ENCODE measurements at regions not wholly inside any gene's neighbourhood (a gene's known extent, or its start where the extent isn't known, plus 50 kb on each side); places are given as distances from the start of the nearest gene placed in this dataset.
"Not testable (repeated sequence)": the region's sequence is repeated elsewhere in the genome, so short reads cannot be mapped to it uniquely, and the experiment has no call there.

- FAIRE-seq (no peak), DNase-seq (ENCODE audit: insufficient read length, low spot score) (no peak)
These were observed 93.9 kb upstream of the NEK6 start for GRCh38 chr9:124163760-124164255.

- DNase-seq (ENCODE audit: insufficient read length, low spot score) (no peak), FAIRE-seq (no peak)
These were observed 92.9 kb upstream of the NEK6 start for GRCh38 chr9:124164811-124165210.

- no peak for FAIRE-seq
- DNase-seq (ENCODE audit: insufficient read length, low spot score) = no peak
These were observed 83.3 kb upstream of the NEK6 start for GRCh38 chr9:124174433-124174832.

GRCh38 chr9:124177522-124177921 is 80.2 kb upstream of the NEK6 start:
- not testable (repeated sequence) for FAIRE-seq; DNase-seq (ENCODE audit: insufficient read length, low spot score)

- DNase-seq (ENCODE audit: insufficient read length, low spot score) (no peak), FAIRE-seq (no peak)
These were observed 78.3 kb upstream of the NEK6 start for GRCh38 chr9:124179196-124180071.

- FAIRE-seq (no peak), DNase-seq (ENCODE audit: insufficient read length, low spot score) (no peak)
These were observed 77.2 kb upstream of the NEK6 start for GRCh38 chr9:124180557-124180956.

- DNase-seq (ENCODE audit: insufficient read length, low spot score) (no peak), FAIRE-seq (no peak)
These were observed 75.0 kb upstream of the NEK6 start for GRCh38 chr9:124182741-124183140.

- FAIRE-seq (no peak), DNase-seq (ENCODE audit: insufficient read length, low spot score) (no peak)
These were observed 74.0 kb upstream of the NEK6 start for GRCh38 chr9:124183772-124184171.

GRCh38 chr9:124185413-124185812 is 72.3 kb upstream of the NEK6 start:
- no peak for FAIRE-seq
- no peak for DNase-seq (ENCODE audit: insufficient read length, low spot score)

- DNase-seq (ENCODE audit: insufficient read length, low spot score) (no peak), FAIRE-seq (no peak)
These were observed 70.4 kb upstream of the NEK6 start for GRCh38 chr9:124187311-124187710.

- no peak for FAIRE-seq
- DNase-seq (ENCODE audit: insufficient read length, low spot score) = no peak
These were observed 69.2 kb upstream of the NEK6 start for GRCh38 chr9:124188331-124189110.

GRCh38 chr9:124190761-124191160 is 67.0 kb upstream of the NEK6 start:
- no peak for FAIRE-seq

GRCh38 chr9:124191691-124192395 is 65.9 kb upstream of the NEK6 start:
- DNase-seq (ENCODE audit: insufficient read length, low spot score) (no peak), FAIRE-seq (no peak)

More at GRCh38 chr9:124190761-124191160, 67.0 kb upstream of the NEK6 start:
- no peak for DNase-seq (ENCODE audit: insufficient read length, low spot score)

GRCh38 chr9:124196814-124197176 is 61.0 kb upstream of the NEK6 start:
- FAIRE-seq = no peak
- DNase-seq (ENCODE audit: insufficient read length, low spot score) = no peak

GRCh38 chr9:124197177-124198095 is 60.3 kb upstream of the NEK6 start:
- FAIRE-seq (no peak), DNase-seq (ENCODE audit: insufficient read length, low spot score) (no peak)

- DNase-seq (ENCODE audit: insufficient read length, low spot score) = no peak
- FAIRE-seq = no peak
These were observed 59.4 kb upstream of the NEK6 start for GRCh38 chr9:124198331-124198730.

GRCh38 chr9:124198948-124199347 is 58.8 kb upstream of the NEK6 start:
- no peak for DNase-seq (ENCODE audit: insufficient read length, low spot score)
- FAIRE-seq = no peak

- FAIRE-seq (no peak), DNase-seq (ENCODE audit: insufficient read length, low spot score) (no peak)
These were observed 58.3 kb upstream of the NEK6 start for GRCh38 chr9:124199474-124199873.

GRCh38 chr9:124202447-124202971 is 55.2 kb upstream of the NEK6 start:
- DNase-seq (ENCODE audit: insufficient read length, low spot score) (peak; percentile 41), FAIRE-seq (no peak)

All from HTR-8/SVneo (cell line).